Activated T-helper 1 cell treated with anti-CD3 and anti-CD28 coated beads, Interleukin-12 subunit alpha, Interleukin-12 subunit beta, Interleukin-2, Interleukin-4 antibody, amounts not matched to agents 30 ng/mL and 10 ng/mL and 1 ng/mL, durations not matched to agents 14 hours and 24 hours and 36 hours (primary cell): ENCODE measurements at regions not wholly inside any gene's neighbourhood (a gene's known extent, or its start where the extent isn't known, plus 50 kb on each side); places are given as distances from the start of the nearest gene placed in this dataset.

Experiments used
- DNase-seq: peaks from one replicate; pipeline ENCODE4 v3.0.0; 2021; ENCODE audit warnings: low spot score
- H3K27ac Mint-ChIP-seq: one replicate; pipeline ENCODE4 v1.8.0; 2021; ENCODE audit warnings: mild to moderate bottlenecking, mixed read lengths
- H3K27me3 Mint-ChIP-seq: one replicate; pipeline ENCODE4 v1.8.0; 2022; ENCODE audit warnings: mild to moderate bottlenecking, moderate library complexity, mixed read lengths; ENCODE audit not compliant: insufficient read depth
- H3K36me3 Mint-ChIP-seq: one replicate; pipeline ENCODE4 v1.8.0; 2021; ENCODE audit warnings: low read depth, mixed read lengths
- H3K4me1 Mint-ChIP-seq: one replicate; pipeline ENCODE4 v1.8.0; 2021; ENCODE audit warnings: low read depth, mixed read lengths
- H3K4me3 Mint-ChIP-seq: one replicate; pipeline ENCODE4 v1.8.0; 2021; ENCODE audit warnings: mild to moderate bottlenecking, moderate library complexity, mixed read lengths
- H3K9me3 Mint-ChIP-seq: one replicate; pipeline ENCODE4 v1.8.0; 2021; ENCODE audit warnings: mixed read lengths
- intact Hi-C: fragments of 100-400 bp; cut with micrococcal nuclease; formaldehyde crosslinking; loops from one replicate; pipeline ENCODE4 v1.15.1; 2024

- Mint-ChIP-seq H3K27me3 (no peaks in the 10 kb centered on the region), H3K36me3 (no peaks in the 10 kb centered on the region), H3K27ac (no peak overlapping the region), H3K4me3 (no peak overlapping the region), H3K9me3 (no peaks in the 10 kb centered on the region), H3K4me1 (no peaks in the 10 kb centered on the region)
- DNase-seq = no peak
- intact Hi-C loops = no loop called here
Measured at GRCh38 chr4:127140306-127140705, 492.5 kb upstream of the INTU start.

GRCh38 chr4:127141856-127142255, 490.9 kb upstream of the INTU start:
- intact Hi-C loops = no loop called here
- Mint-ChIP-seq H3K27ac (no peak overlapping the region), H3K4me3 (no peak overlapping the region), H3K36me3 (no peaks in the 10 kb centered on the region), H3K9me3 (no peaks in the 10 kb centered on the region), H3K27me3 (no peaks in the 10 kb centered on the region), H3K4me1 (no peaks in the 10 kb centered on the region)
- DNase-seq = no peak

GRCh38 chr4:127143460-127144195, 489.1 kb upstream of the INTU start:
- no peaks in the 10 kb centered on the region for H3K27me3 Mint-ChIP-seq
- no peaks in the 10 kb centered on the region for H3K9me3 Mint-ChIP-seq
- intact Hi-C loops = no loop called here
- H3K36me3 Mint-ChIP-seq = no peaks in the 10 kb centered on the region
- H3K4me1 Mint-ChIP-seq = no peaks in the 10 kb centered on the region
- no peak for DNase-seq
- no peak overlapping the region for H3K27ac Mint-ChIP-seq
- no peak overlapping the region for H3K4me3 Mint-ChIP-seq

- Mint-ChIP-seq H3K9me3 (peaks cover 3% of the 10 kb centered on the region), H3K27ac (no peak overlapping the region), H3K27me3 (no peaks in the 10 kb centered on the region), H3K4me1 (no peaks in the 10 kb centered on the region), H3K4me3 (no peak overlapping the region), H3K36me3 (no peaks in the 10 kb centered on the region)
- intact Hi-C loops = no loop called here
- no peak for DNase-seq
Measured at GRCh38 chr4:127145006-127145540, 487.7 kb upstream of the INTU start.

GRCh38 chr4:127148165-127148564, 484.6 kb upstream of the INTU start:
- peaks cover 3% of the 10 kb centered on the region for H3K9me3 Mint-ChIP-seq
- H3K27ac Mint-ChIP-seq = no peak overlapping the region
- DNase-seq = no peak
- no peaks in the 10 kb centered on the region for H3K4me1 Mint-ChIP-seq
- no peaks in the 10 kb centered on the region for H3K27me3 Mint-ChIP-seq
- intact Hi-C loops = no loop called here
- H3K4me3 Mint-ChIP-seq = no peak overlapping the region
- no peaks in the 10 kb centered on the region for H3K36me3 Mint-ChIP-seq

- intact Hi-C loops = no loop called here
- Mint-ChIP-seq H3K4me1 (no peaks in the 10 kb centered on the region), H3K4me3 (no peak overlapping the region), H3K27me3 (no peaks in the 10 kb centered on the region), H3K27ac (no peak overlapping the region), H3K9me3 (peaks cover 3% of the 10 kb centered on the region), H3K36me3 (no peaks in the 10 kb centered on the region)
- DNase-seq = no peak
Measured at GRCh38 chr4:127149086-127149485, 483.7 kb upstream of the INTU start.

GRCh38 chr4:127151941-127152340, 480.8 kb upstream of the INTU start:
- H3K27ac Mint-ChIP-seq = no peak overlapping the region
- peaks cover 3% of the 10 kb centered on the region for H3K9me3 Mint-ChIP-seq
- intact Hi-C loops = no loop called here
- no peak overlapping the region for H3K4me3 Mint-ChIP-seq
- no peaks in the 10 kb centered on the region for H3K36me3 Mint-ChIP-seq
- no peaks in the 10 kb centered on the region for H3K27me3 Mint-ChIP-seq
- no peaks in the 10 kb centered on the region for H3K4me1 Mint-ChIP-seq
- DNase-seq = no peak

GRCh38 chr4:127155116-127155515, 477.6 kb upstream of the INTU start:
- H3K27ac Mint-ChIP-seq = no peak overlapping the region

GRCh38 chr4:127155555-127155954, 477.2 kb upstream of the INTU start:
- Mint-ChIP-seq H3K27me3 (no peaks in the 10 kb centered on the region), H3K4me3 (no peak overlapping the region), H3K4me1 (no peaks in the 10 kb centered on the region), H3K9me3 (no peaks in the 10 kb centered on the region), H3K36me3 (no peaks in the 10 kb centered on the region), H3K27ac (no peak overlapping the region)
- DNase-seq = no peak
- intact Hi-C loops = no loop called here

More at GRCh38 chr4:127155116-127155515, 477.6 kb upstream of the INTU start:
- H3K27me3 Mint-ChIP-seq = no peaks in the 10 kb centered on the region
- no peaks in the 10 kb centered on the region for H3K9me3 Mint-ChIP-seq
- no peaks in the 10 kb centered on the region for H3K36me3 Mint-ChIP-seq
- intact Hi-C loops = no loop called here
- H3K4me3 Mint-ChIP-seq = no peak overlapping the region
- no peak for DNase-seq
- H3K4me1 Mint-ChIP-seq = no peaks in the 10 kb centered on the region

GRCh38 chr4:127162741-127163140, 470.0 kb upstream of the INTU start:
- Mint-ChIP-seq H3K27me3 (no peaks in the 10 kb centered on the region), H3K27ac (no peak overlapping the region), H3K9me3 (peaks cover 10% of the 10 kb centered on the region), H3K4me3 (no peak overlapping the region), H3K36me3 (no peaks in the 10 kb centered on the region), H3K4me1 (no peaks in the 10 kb centered on the region)
- intact Hi-C loops = no loop called here
- DNase-seq = no peak

GRCh38 chr4:127165971-127166370, 466.8 kb upstream of the INTU start:
- Mint-ChIP-seq H3K27me3 (no peaks in the 10 kb centered on the region), H3K9me3 (peaks cover 8% of the 10 kb centered on the region), H3K36me3 (no peaks in the 10 kb centered on the region), H3K4me3 (no peak overlapping the region), H3K27ac (no peak overlapping the region), H3K4me1 (no peaks in the 10 kb centered on the region)
- intact Hi-C loops = no loop called here
- no peak for DNase-seq

- no peak for DNase-seq
- no peaks in the 10 kb centered on the region for H3K9me3 Mint-ChIP-seq
- no peak overlapping the region for H3K4me3 Mint-ChIP-seq
- intact Hi-C loops = no loop called here
- H3K4me1 Mint-ChIP-seq = no peaks in the 10 kb centered on the region
- no peaks in the 10 kb centered on the region for H3K36me3 Mint-ChIP-seq
- H3K27me3 Mint-ChIP-seq = no peaks in the 10 kb centered on the region
- no peak overlapping the region for H3K27ac Mint-ChIP-seq
Measured at GRCh38 chr4:127174201-127174600, 458.6 kb upstream of the INTU start.

- Mint-ChIP-seq H3K4me1 (no peaks in the 10 kb centered on the region), H3K27ac (no peak overlapping the region), H3K36me3 (no peaks in the 10 kb centered on the region), H3K9me3 (no peaks in the 10 kb centered on the region), H3K27me3 (no peaks in the 10 kb centered on the region), H3K4me3 (no peak overlapping the region)
- intact Hi-C loops = no loop called here
- DNase-seq = no peak
Measured at GRCh38 chr4:127174616-127175015, 458.1 kb upstream of the INTU start.
